ENCODE measurements at regions not wholly inside any gene's neighbourhood (a gene's known extent, or its start where the extent isn't known, plus 50 kb on each side); places are given as distances from the start of the nearest gene placed in this dataset.
A peak's percentile ranks its signal among the peaks of the same experiment; 100 is the strongest.
"Not testable (repeated sequence)": the region's sequence is repeated elsewhere in the genome, so short reads cannot be mapped to it uniquely, and the experiment has no call there.

- DNase-seq, result no peak
These were observed 416.0 kb upstream of the CNTNAP5 start for GRCh38 chr2:123609077-123609476.

GRCh38 chr2:123614596-123614995 lies 410.5 kb upstream of the CNTNAP5 start:
- peak in 1 of 2 donors; percentile 17 for DNase-seq

GRCh38 chr2:123618642-123619041 lies 406.4 kb upstream of the CNTNAP5 start:
- not testable (repeated sequence) for DNase-seq

GRCh38 chr2:123624816-123625215 lies 400.3 kb upstream of the CNTNAP5 start:
- no peak for DNase-seq

- DNase-seq, result no peak
These were observed 388.9 kb upstream of the CNTNAP5 start for GRCh38 chr2:123636232-123636631.

GRCh38 chr2:123640685-123641335 lies 384.3 kb upstream of the CNTNAP5 start:
- DNase-seq, result no peak

- DNase-seq, result no peak
These were observed 381.0 kb upstream of the CNTNAP5 start for GRCh38 chr2:123644053-123644452.

- DNase-seq, result no peak
These were observed 377.1 kb upstream of the CNTNAP5 start for GRCh38 chr2:123648016-123648415.

- DNase-seq, result no peak
These were observed 376.1 kb upstream of the CNTNAP5 start for GRCh38 chr2:123648956-123649355.

GRCh38 chr2:123651151-123651550 lies 373.9 kb upstream of the CNTNAP5 start:
- DNase-seq, result no peak

GRCh38 chr2:123652320-123652719 lies 372.8 kb upstream of the CNTNAP5 start:
- no peak for DNase-seq

- no peak for DNase-seq
These were observed 368.5 kb upstream of the CNTNAP5 start for GRCh38 chr2:123656590-123656989.

- DNase-seq, result no peak
These were observed 366.0 kb upstream of the CNTNAP5 start for GRCh38 chr2:123659120-123659519.

- no peak for DNase-seq
These were observed 354.8 kb upstream of the CNTNAP5 start for GRCh38 chr2:123670286-123670685.

GRCh38 chr2:123683797-123684196 lies 341.3 kb upstream of the CNTNAP5 start:
- DNase-seq, result not testable (repeated sequence)

GRCh38 chr2:123687064-123687463 lies 338.0 kb upstream of the CNTNAP5 start:
- no peak for DNase-seq

- DNase-seq, result no peak
These were observed 336.7 kb upstream of the CNTNAP5 start for GRCh38 chr2:123688231-123688940.

- DNase-seq, result no peak
These were observed 333.0 kb upstream of the CNTNAP5 start for GRCh38 chr2:123692121-123692520.

- no peak for DNase-seq
These were observed 331.3 kb upstream of the CNTNAP5 start for GRCh38 chr2:123693836-123694235.

GRCh38 chr2:123695426-123695825 lies 329.7 kb upstream of the CNTNAP5 start:
- no peak for DNase-seq

GRCh38 chr2:123696021-123696420 lies 329.1 kb upstream of the CNTNAP5 start:
- DNase-seq, result no peak

- DNase-seq, result no peak
These were observed 328.2 kb upstream of the CNTNAP5 start for GRCh38 chr2:123696799-123697410.

- DNase-seq, result no peak
These were observed 309.6 kb upstream of the CNTNAP5 start for GRCh38 chr2:123715467-123715982.
